Mammary epithelial cell (primary cell): ENCODE measurements at regions not wholly inside any gene's neighbourhood (a gene's known extent, or its start where the extent isn't known, plus 50 kb on each side); places are given as distances from the start of the nearest gene placed in this dataset.

Source experiments
- CTCF ChIP-seq, 2 donors: IDR thresholded peaks in 1 of 2; conservative IDR thresholded peaks in 1 of 2; 2 replicates each; pipeline ENCODE4 v1.5.1; 2011 to 2012; ENCODE audit warnings: inconsistent platforms in 2 of 2, low read length in 2 of 2, mild to moderate bottlenecking in 2 of 2, control low read depth in 1 of 2, low read depth in 1 of 2; ENCODE audit not compliant: insufficient read depth in 1 of 2; ENCODE audit errors: extremely low read depth in 1 of 2
- EZH2 ChIP-seq: IDR thresholded peaks from 2 replicates; pipeline ENCODE4 v1.6.1; 2012; ENCODE audit warnings: low read length, inconsistent platforms, borderline replicate concordance

DNA sequence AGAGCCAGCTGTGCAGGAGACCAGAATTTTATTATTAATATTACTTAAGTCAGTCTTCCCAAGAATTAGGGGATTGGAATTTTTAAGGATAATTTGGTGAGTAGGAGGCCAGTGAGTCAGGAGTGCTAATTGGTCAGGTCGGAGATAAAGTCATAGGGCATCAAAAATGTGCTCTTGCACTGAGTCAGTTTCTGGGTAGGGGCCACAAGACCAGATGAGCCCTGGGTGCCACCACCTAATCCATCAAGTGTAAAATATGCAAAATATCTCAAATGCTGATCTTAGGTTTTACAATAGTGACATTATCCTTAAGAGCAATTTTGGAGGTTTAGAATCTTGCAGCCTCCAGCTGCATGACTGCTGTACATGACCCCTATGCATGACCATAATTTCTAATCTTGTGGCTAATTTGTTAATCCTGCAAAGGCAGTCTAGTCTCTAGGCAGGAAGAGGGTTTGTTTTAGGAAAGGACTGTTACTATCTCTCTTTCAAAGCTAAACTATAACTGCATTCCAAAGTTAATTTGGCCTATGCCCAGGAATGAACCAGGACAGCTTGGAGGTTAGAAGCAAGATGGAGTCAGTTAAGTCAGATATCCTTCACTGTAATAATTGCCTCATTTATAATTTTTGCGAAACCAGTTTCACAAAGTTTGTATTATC, 215.9 kb downstream of the RNF152 start:
- TF ChIP-seq CTCF (conservative IDR thresholded peaks at IDR 0.05 in 1 of 2, IDR thresholded peaks at IDR 0.05 in 1 of 2; ENCODE audit: extremely low read depth in 1 of 2, insufficient read depth in 1 of 2, low read depth in 1 of 2, low read length in 2 of 2) (no peak), EZH2 (no peak)
